G401 (cell line): ENCODE measurements at regions not wholly inside any gene's neighbourhood (a gene's known extent, or its start where the extent isn't known, plus 50 kb on each side); places are given as distances from the start of the nearest gene placed in this dataset.
"Not testable (repeated sequence)": the region's sequence is repeated elsewhere in the genome, so short reads cannot be mapped to it uniquely, and the experiment has no call there.

ENCODE experiments used
- DNase-seq: peaks from one replicate; pipeline ENCODE4 v3.0.0-alpha.2; 2015; ENCODE audit warnings: low spot score
- in situ Hi-C: cut with HindIII; loops from 2 replicates; pipeline ENCODE4 v1.10.0; 2016; ENCODE audit warnings: low sequenced_read_pairs, mixed read lengths

- in situ Hi-C loops, result no loop called here
- DNase-seq, result peak; percentile 19
Observed at GRCh38 chr7:81062755-81063154, 143.9 kb upstream of the SEMA3C start.

DNA sequence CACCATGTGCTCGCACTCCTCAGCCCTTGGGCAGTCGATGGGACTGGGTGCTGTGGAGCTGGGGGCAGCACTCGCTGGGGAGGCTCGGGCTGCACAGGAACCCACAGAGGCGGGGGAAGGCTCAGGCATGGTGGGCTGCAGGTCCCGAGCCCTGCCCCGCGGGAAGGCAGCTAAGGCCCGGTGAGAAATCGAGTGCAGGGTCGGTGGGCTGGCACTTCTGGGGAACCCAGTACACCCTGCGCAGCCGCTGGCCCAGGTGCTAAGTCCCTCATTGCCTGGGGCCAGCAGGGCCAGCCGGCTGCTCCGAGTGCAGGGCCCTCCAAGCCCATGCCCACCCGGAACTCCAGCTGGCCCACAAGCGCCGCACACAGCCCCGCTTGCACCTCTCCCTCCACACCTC lies 138.6 kb upstream of the SEMA3C start:
- in situ Hi-C loops, DNase-seq: not testable (repeated sequence)

GRCh38 chr7:81053623-81054022 lies 134.8 kb upstream of the SEMA3C start:
- in situ Hi-C loops, result no loop called here
- DNase-seq, result no peak

GRCh38 chr7:81051811-81052413 lies 133.1 kb upstream of the SEMA3C start:
- DNase-seq, result no peak
- in situ Hi-C loops, result no loop called here

GRCh38 chr7:81045491-81046030 lies 126.7 kb upstream of the SEMA3C start:
- DNase-seq, result no peak
- in situ Hi-C loops, result no loop called here

DNA sequence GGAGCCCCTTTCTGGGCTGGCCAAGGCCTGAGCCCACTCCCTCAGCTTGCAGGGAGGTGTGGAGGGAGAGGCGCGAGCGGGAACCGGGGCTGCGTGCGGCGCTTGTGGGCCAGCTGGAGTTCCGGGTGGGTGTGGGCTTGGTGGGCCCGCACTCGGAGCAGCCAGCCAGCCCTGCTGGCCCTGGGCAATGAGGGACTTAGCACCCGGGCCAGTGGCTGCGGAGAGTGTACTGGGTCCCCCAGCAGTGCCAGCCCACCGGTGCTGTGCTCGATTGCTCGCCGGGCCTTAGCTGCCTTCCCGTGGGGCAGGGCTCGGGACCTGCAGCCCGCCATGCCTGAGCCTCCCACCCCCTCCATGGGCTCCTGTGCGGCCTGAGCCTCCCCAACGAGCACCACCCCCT lies 123.8 kb upstream of the SEMA3C start:
- in situ Hi-C loops, DNase-seq: not testable (repeated sequence)

- in situ Hi-C loops, result no loop called here
- DNase-seq, result no peak
Observed at GRCh38 chr7:81040496-81040895, 121.6 kb upstream of the SEMA3C start.

GRCh38 chr7:81036871-81037270 lies 118.0 kb upstream of the SEMA3C start:
- no peak for DNase-seq
- in situ Hi-C loops, result no loop called here

DNA sequence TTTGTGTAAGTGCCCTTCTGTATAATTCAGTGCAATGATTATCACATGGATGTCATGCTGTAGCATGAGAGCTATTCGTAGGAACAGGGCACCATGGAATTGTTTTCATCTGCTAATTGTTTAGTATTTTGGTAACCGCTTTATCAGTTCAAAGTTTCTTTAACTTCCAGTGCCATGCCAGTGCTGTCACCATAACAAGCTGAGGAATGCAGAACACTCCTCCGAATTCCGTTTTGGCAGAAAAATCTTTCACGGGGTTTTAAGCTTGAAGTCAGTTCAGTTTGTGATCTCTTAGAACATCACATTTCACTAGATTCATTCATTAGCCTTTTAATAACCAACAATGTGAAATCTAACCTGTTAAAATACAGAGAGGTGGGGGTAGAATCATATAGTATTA lies 117.2 kb upstream of the SEMA3C start:
- in situ Hi-C loops, result no loop called here
- DNase-seq, result no peak

DNA sequence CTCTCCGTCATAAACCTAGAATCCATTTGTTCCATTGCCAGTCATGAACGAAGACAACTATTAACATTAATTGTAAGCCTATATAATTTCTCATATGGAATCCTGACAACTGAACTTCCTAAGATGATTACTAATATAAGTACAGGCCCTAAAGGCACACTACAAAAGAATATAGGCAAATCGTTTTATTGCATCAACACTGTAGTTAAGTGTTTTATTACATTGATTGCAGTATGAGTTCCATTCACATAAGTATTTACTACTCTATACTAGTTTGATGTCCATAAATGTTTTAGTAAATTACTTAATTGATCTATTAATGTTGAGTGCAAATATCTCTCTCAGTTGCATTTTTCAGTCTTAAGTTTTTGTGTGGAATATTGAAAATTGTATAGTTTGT lies 113.1 kb upstream of the SEMA3C start:
- no peak for DNase-seq
- in situ Hi-C loops, result no loop called here

DNA sequence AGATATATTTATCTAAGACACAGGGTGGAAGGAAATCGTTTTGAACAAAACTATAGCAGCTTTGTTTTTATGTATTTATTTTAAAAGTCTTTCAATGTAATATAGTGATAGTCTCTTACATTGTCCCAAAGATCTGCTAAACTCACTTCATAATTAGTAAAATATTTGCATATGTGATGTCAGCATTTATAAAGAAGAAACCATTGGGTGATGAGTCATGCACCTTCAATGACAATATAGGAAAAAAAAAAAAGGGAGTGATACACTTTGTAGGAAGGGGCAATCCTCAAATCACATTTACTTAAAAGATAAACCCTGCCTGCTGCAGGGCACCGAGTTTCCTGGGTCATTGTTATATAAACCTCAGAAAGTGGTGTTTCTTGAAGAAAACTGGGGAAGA lies 112.4 kb upstream of the SEMA3C start:
- no peak for DNase-seq
- in situ Hi-C loops, result no loop called here

DNA sequence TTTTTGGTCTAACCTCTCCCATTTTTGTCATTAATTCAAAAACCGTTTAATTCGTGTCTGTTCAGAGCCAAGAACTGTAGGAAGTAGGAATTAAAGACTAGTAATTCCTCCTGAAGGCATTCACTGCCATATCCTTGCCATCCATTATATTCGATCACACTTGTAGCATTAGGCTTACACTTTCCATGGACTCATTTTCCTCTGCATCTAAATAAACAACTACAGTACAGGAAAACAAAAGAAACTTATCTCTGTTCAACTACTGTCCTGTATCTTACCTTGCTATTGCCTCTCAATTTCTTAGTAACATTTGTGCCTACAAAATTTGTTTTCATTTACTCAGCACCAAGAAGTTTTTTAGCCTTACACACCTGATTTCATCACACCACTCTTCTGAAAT lies 111.6 kb upstream of the SEMA3C start:
- DNase-seq, result no peak
- in situ Hi-C loops, result no loop called here

- no peak for DNase-seq
- in situ Hi-C loops, result no loop called here
Observed at GRCh38 chr7:81029511-81029910, 110.7 kb upstream of the SEMA3C start.

- in situ Hi-C loops, result no loop called here
- no peak for DNase-seq
Observed at GRCh38 chr7:81025360-81025759, 106.5 kb upstream of the SEMA3C start.

DNA sequence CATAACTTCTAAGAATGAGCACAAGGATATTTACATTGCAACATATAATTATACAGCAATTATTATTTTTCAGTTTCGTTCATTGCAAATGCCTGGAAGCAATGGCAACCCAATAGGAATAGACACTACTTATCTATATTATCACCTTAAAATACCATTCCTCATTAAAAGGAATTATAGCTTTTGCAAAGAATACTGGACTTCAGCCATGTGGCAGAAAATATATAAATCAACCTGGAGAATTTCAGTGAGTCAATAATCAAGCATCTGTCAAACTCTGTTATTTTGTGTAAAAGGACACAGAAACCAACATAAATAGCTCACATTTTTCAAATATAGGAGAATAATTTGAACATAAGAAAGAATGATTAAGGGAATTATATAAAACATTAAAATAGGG lies 96.1 kb upstream of the SEMA3C start:
- in situ Hi-C loops, result no loop called here
- no peak for DNase-seq

DNA sequence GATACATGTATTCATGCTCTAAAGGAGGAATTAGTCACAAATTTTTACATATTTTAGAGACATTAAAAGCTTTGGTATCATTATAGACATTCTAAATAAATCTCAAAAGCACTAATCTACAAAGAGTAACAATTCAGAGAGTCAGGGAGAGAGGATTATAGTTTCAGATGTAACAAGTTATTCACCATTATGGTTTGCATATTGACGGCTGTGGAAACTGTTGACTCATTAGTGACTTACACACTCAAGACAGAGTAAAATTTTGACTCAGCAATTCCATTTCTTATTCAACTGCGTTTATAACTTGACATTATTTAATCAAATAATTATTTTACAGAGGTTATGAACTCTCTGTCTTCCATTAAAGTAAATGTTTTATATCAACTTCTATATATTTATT lies 95.4 kb upstream of the SEMA3C start:
- in situ Hi-C loops, result no loop called here
- DNase-seq, result no peak

GRCh38 chr7:81013083-81013817 lies 94.4 kb upstream of the SEMA3C start:
- no peak for DNase-seq
- in situ Hi-C loops, result no loop called here

GRCh38 chr7:81008901-81009300 lies 90.0 kb upstream of the SEMA3C start:
- no peak for DNase-seq
- in situ Hi-C loops, result no loop called here

DNA sequence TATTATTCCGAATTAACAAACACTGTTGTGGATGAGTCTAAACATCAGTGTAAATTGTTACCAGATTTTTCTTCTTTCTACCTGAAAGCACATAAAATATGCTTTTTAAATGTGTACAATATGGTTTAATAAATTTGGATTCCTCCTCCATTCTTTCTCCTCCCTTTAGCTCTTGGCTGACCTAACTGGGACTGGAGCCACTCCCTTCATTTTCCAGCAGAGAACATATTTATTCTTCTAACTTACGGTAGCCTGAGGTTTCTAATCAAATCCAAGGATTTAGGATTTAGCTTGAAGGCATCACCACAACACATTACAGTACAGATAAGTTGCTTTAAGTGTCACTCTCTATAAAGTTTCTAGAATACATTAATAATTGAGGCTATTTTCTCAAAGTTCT lies 88.2 kb upstream of the SEMA3C start:
- no peak for DNase-seq
- in situ Hi-C loops, result no loop called here

DNA sequence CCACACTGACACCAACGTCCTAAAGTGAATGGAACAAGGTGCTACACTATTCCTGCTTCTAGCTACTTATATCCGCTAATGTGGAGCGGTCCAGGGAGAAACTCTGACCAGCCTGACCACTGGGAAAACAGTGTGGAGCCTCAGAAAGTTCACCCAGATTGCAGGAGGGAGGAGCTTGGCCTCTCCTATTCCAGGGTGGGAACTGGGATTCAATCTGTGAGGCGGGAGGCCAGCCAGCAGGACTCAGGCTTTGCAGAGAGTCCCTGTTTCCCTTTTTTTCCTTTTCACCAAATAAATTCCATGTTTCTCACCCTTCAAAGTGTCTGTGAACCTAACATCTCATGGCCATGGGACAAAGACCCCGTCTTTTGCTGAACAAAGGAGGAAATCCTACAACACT lies 86.4 kb upstream of the SEMA3C start:
- in situ Hi-C loops, result no loop called here

DNA sequence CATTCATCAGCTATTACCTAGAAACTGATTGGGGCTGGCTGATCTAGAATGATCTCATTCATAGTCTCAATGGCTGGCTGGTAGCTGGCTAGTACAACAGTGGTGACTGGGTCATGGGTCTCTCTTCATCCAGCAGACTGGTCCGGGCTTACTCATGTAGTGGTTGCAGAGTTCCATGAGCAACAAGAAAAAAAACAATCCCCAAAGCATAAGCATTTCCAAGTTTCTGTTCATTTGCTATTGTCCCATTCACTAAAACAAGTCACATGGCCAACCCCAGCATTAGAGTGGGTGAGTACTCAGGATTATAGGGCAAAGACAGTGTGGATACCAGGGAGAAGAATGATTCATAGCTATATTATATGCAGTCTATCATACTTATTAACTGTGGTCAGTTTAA lies 85.2 kb upstream of the SEMA3C start:
- in situ Hi-C loops, result no loop called here
- no peak for DNase-seq

More for the DNA sequence above, 86.4 kb upstream of the SEMA3C start:
- no peak for DNase-seq
